ENCODE measurements at regions not wholly inside any gene's neighbourhood (a gene's known extent, or its start where the extent isn't known, plus 50 kb on each side); places are given as distances from the start of the nearest gene placed in this dataset.

- DNase-seq (ENCODE audit: low read depth in 3 of 3, low spot score in 2 of 3): no peak
Measured at GRCh38 chr3:118740722-118741290, 293.8 kb downstream of the IGSF11 start.

GRCh38 chr3:118742760-118743159 is 291.9 kb downstream of the IGSF11 start:
- no peak for DNase-seq (ENCODE audit: low read depth in 3 of 3, low spot score in 2 of 3)

GRCh38 chr3:118744186-118744585 is 290.5 kb downstream of the IGSF11 start:
- DNase-seq (ENCODE audit: low read depth in 3 of 3, low spot score in 2 of 3): no peak

- no peak for DNase-seq (ENCODE audit: low read depth in 3 of 3, low spot score in 2 of 3)
Measured at GRCh38 chr3:118754406-118755252, 280.0 kb downstream of the IGSF11 start.

GRCh38 chr3:118755253-118755801 is 279.3 kb downstream of the IGSF11 start:
- no peak for DNase-seq (ENCODE audit: low read depth in 3 of 3, low spot score in 2 of 3)

- no peak for DNase-seq (ENCODE audit: low read depth in 3 of 3, low spot score in 2 of 3)
Measured at GRCh38 chr3:118760585-118761290, 273.9 kb downstream of the IGSF11 start.

- no peak for DNase-seq (ENCODE audit: low read depth in 3 of 3, low spot score in 2 of 3)
Measured at GRCh38 chr3:118761291-118761606, 273.4 kb downstream of the IGSF11 start.

GRCh38 chr3:118765636-118766305 is 268.9 kb downstream of the IGSF11 start:
- no peak for DNase-seq (ENCODE audit: low read depth in 3 of 3, low spot score in 2 of 3)

- DNase-seq (ENCODE audit: low read depth in 3 of 3, low spot score in 2 of 3): no peak
Measured at GRCh38 chr3:118766306-118766669, 268.4 kb downstream of the IGSF11 start.

GRCh38 chr3:118772036-118772435 is 262.6 kb downstream of the IGSF11 start:
- DNase-seq (ENCODE audit: low read depth in 3 of 3, low spot score in 2 of 3): no peak

GRCh38 chr3:118772547-118773011 is 262.1 kb downstream of the IGSF11 start:
- no peak for DNase-seq (ENCODE audit: low read depth in 3 of 3, low spot score in 2 of 3)

GRCh38 chr3:118775021-118775420 is 259.6 kb downstream of the IGSF11 start:
- DNase-seq (ENCODE audit: low read depth in 3 of 3, low spot score in 2 of 3): no peak

GRCh38 chr3:118778201-118778600 is 256.4 kb downstream of the IGSF11 start:
- DNase-seq (ENCODE audit: low read depth in 3 of 3, low spot score in 2 of 3): no peak

- no peak for DNase-seq (ENCODE audit: low read depth in 3 of 3, low spot score in 2 of 3)
Measured at GRCh38 chr3:118781232-118781631, 253.4 kb downstream of the IGSF11 start.

GRCh38 chr3:118781839-118782238 is 252.8 kb downstream of the IGSF11 start:
- DNase-seq (ENCODE audit: low read depth in 3 of 3, low spot score in 2 of 3): no peak

GRCh38 chr3:118782755-118783202 is 251.9 kb downstream of the IGSF11 start:
- DNase-seq (ENCODE audit: low read depth in 3 of 3, low spot score in 2 of 3): no peak

GRCh38 chr3:118785415-118785814 is 249.2 kb downstream of the IGSF11 start:
- no peak for DNase-seq (ENCODE audit: low read depth in 3 of 3, low spot score in 2 of 3)

- no peak for DNase-seq (ENCODE audit: low read depth in 3 of 3, low spot score in 2 of 3)
Measured at GRCh38 chr3:118791246-118791645, 243.4 kb downstream of the IGSF11 start.

- DNase-seq (ENCODE audit: low read depth in 3 of 3, low spot score in 2 of 3): no peak
Measured at GRCh38 chr3:118792191-118792590, 242.5 kb downstream of the IGSF11 start.

- no peak for DNase-seq (ENCODE audit: low read depth in 3 of 3, low spot score in 2 of 3)
Measured at GRCh38 chr3:118793176-118793575, 241.5 kb downstream of the IGSF11 start.

- no peak for DNase-seq (ENCODE audit: low read depth in 3 of 3, low spot score in 2 of 3)
Measured at GRCh38 chr3:118799303-118799702, 235.3 kb downstream of the IGSF11 start.

All from right renal cortex interstitium (tissue), 3 donors.